Hepatocyte (in vitro differentiated cells): ENCODE measurements at regions not wholly inside any gene's neighbourhood (a gene's known extent, or its start where the extent isn't known, plus 50 kb on each side); places are given as distances from the start of the nearest gene placed in this dataset.

Experiments
- DNase-seq: peaks from one replicate; pipeline ENCODE4 v3.0.0-alpha.2; 2016; ENCODE audit warnings: low spot score
- H2AFZ ChIP-seq: fragments of 200-600 bp; sonication (generic); 2 replicates; pipeline ENCODE4 v1.6.0; 2016; ENCODE audit warnings: antibody characterized with exemption, mild to moderate bottlenecking
- H3K27ac ChIP-seq: fragments of 200-600 bp; sonication (generic); 2 replicates; pipeline ENCODE4 v1.5.1; 2016; ENCODE audit warnings: mild to moderate bottlenecking
- H3K27me3 ChIP-seq: fragments of 200-600 bp; sonication (generic); 2 replicates; pipeline ENCODE4 v1.6.1; 2016
- H3K36me3 ChIP-seq: fragments of 200-600 bp; sonication (generic); replicated peaks from 2 replicates; pipeline ENCODE4 v1.5.1; 2016; ENCODE audit warnings: low read depth; ENCODE audit not compliant: insufficient read depth
- H3K4me1 ChIP-seq: fragments of 200-600 bp; sonication (generic); 2 replicates; pipeline ENCODE4 v1.5.1; 2016; ENCODE audit warnings: mild to moderate bottlenecking, moderate library complexity; ENCODE audit not compliant: insufficient read depth
- H3K4me2 ChIP-seq: fragments of 200-600 bp; sonication (generic); 2 replicates; pipeline ENCODE4 v1.6.0; 2016
- H3K4me3 ChIP-seq: fragments of 200-600 bp; sonication (generic); 2 replicates; pipeline ENCODE4 v1.5.1; 2016; ENCODE audit warnings: mild to moderate bottlenecking
- H3K79me2 ChIP-seq: fragments of 200-600 bp; sonication (generic); 2 replicates; pipeline ENCODE4 v1.6.0; 2017; ENCODE audit warnings: mild to moderate bottlenecking
- H3K9me2 ChIP-seq: fragments of 200-600 bp; sonication (generic); replicated peaks from 2 replicates; pipeline ENCODE4 v1.6.0; 2017; ENCODE audit warnings: mild to moderate bottlenecking; ENCODE audit not compliant: insufficient read depth
- H3K9me3 ChIP-seq: fragments of 200-600 bp; sonication (generic); 2 replicates; pipeline ENCODE4 v1.5.1; 2016; ENCODE audit warnings: low read depth, mild to moderate bottlenecking
- H4K20me1 ChIP-seq: fragments of 200-600 bp; sonication (generic); 2 replicates; pipeline ENCODE4 v1.6.0; 2016; ENCODE audit warnings: mild to moderate bottlenecking; ENCODE audit not compliant: insufficient read depth, poor library complexity, severe bottlenecking
- EZH2 ChIP-seq: fragments of 200-600 bp; sonication (generic); IDR thresholded peaks from 2 replicates; pipeline ENCODE4 v1.6.1; 2016; ENCODE audit warnings: antibody characterized with exemption, mild to moderate bottlenecking, borderline replicate concordance
- EZH2phosphoT487 ChIP-seq: fragments of 200-600 bp; sonication (generic); IDR thresholded peaks from one replicate; pipeline ENCODE4 v1.6.1; 2018; ENCODE audit warnings: antibody characterized with exemption, mild to moderate bottlenecking, low read depth, moderate library complexity; ENCODE audit not compliant: unreplicated experiment, severe bottlenecking
- WGBS: methylation state at CpG from one replicate; pipeline ENCODE4 v1.1.6; 2016; ENCODE audit warnings: low lambda C conversion rate; ENCODE audit errors: missing lambda C conversion rate; 5-methylcytosine and 5-hydroxymethylcytosine counted together
- TF ChIP-seq, protein P1 (sequence below): fragments of 200-600 bp; sonication (generic); IDR thresholded peaks from 2 replicates; pipeline ENCODE4 v1.5.1; 2016; ENCODE audit warnings: antibody characterized with exemption, mild to moderate bottlenecking; ENCODE audit not compliant: poor library complexity

DNA sequence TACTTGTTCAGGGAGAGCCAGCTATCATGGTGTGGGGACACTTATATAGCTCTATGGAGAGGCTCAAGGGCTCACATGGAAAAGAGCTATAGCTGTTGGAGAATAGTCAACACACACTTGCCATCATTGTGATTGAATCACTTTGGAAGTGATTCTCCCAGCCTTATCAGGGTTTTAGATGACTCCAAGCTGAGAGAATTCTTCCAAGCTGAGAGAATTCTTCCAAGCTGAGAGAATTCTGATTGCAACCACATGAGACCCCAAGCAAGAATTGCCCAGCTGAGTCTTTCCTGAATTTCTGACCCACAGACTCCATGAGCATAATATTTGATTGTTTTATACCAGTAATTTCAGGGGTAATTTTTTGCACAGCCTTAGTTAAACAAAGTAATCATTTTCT lies 1318.3 kb upstream of the RAG2 start:
- Histone ChIP-seq H3K36me3 (no peaks in the 10 kb centered on the region), H3K9me3 (no peaks in the 10 kb centered on the region), H3K4me2 (no peak overlapping the region), H3K79me2 (no peaks in the 10 kb centered on the region), H4K20me1 (no peaks in the 10 kb centered on the region), H3K27me3 (no peaks in the 10 kb centered on the region), H3K4me3 (no peak overlapping the region), H3K4me1 (no peaks in the 10 kb centered on the region), H2AFZ (no peak overlapping the region), H3K27ac (no peak overlapping the region), H3K9me2 (no peaks in the 10 kb centered on the region)
- TF ChIP-seq, protein P1, sequence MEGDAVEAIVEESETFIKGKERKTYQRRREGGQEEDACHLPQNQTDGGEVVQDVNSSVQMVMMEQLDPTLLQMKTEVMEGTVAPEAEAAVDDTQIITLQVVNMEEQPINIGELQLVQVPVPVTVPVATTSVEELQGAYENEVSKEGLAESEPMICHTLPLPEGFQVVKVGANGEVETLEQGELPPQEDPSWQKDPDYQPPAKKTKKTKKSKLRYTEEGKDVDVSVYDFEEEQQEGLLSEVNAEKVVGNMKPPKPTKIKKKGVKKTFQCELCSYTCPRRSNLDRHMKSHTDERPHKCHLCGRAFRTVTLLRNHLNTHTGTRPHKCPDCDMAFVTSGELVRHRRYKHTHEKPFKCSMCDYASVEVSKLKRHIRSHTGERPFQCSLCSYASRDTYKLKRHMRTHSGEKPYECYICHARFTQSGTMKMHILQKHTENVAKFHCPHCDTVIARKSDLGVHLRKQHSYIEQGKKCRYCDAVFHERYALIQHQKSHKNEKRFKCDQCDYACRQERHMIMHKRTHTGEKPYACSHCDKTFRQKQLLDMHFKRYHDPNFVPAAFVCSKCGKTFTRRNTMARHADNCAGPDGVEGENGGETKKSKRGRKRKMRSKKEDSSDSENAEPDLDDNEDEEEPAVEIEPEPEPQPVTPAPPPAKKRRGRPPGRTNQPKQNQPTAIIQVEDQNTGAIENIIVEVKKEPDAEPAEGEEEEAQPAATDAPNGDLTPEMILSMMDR, result no peak
- TF ChIP-seq EZH2, result no peak
- TF ChIP-seq EZH2phosphoT487, result no peak
- DNase-seq, result no peak

DNA sequence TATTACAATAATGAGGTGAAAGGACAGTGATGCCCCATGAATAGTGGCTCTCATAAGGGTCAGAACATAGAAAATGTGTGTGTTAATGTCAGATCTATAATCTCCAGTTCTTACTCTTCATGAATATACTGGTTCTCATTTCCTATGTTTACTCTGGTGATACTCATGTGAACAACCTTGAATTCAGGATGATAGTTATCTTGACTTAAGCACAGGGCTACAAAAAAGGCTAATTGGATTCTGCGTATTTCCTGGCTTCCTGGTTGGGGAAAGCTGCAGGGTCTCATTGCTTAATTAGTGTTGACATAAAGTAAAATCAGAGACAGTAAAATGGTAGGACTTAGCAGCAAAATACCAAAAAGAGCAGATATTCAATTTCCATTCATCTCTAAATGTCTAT lies 1316.8 kb upstream of the RAG2 start:
- no peaks in the 10 kb centered on the region for H3K9me2 ChIP-seq
- TF ChIP-seq EZH2phosphoT487 (no peak), EZH2 (no peak)
- TF ChIP-seq, protein P1, result no peak
- H3K4me1 ChIP-seq, result no peaks in the 10 kb centered on the region
- H2AFZ ChIP-seq, result no peak overlapping the region
- H3K4me3 ChIP-seq, result no peak overlapping the region
- H3K27me3 ChIP-seq, result no peaks in the 10 kb centered on the region
- no peaks in the 10 kb centered on the region for H3K36me3 ChIP-seq
- 79% methylated on average over 1 of the region's 1 CpG for WGBS
- no peak overlapping the region for H3K27ac ChIP-seq
- no peak for DNase-seq
- no peaks in the 10 kb centered on the region for H3K79me2 ChIP-seq
- no peak overlapping the region for H3K4me2 ChIP-seq
- H4K20me1 ChIP-seq, result no peaks in the 10 kb centered on the region
- H3K9me3 ChIP-seq, result no peaks in the 10 kb centered on the region

DNA sequence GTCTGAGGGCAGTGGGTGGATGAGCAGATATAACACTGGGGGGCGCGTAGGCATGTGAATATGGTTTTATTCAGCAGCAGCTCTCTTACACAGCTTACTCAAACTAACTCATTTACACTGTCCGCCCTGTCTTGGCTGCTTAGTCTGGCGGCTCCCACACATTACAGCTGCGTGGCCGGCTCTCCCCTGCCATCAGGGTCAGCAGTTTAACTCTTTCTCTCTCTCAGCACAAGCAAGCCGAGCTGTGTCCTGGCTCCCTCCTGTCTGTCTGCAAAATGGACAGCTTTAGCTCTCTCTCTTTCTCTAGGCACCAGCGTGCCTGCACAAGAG lies 1310.1 kb upstream of the RAG2 start:
- no peak for DNase-seq
- Histone ChIP-seq H3K36me3 (no peaks in the 10 kb centered on the region), H3K9me2 (no peaks in the 10 kb centered on the region), H3K4me2 (no peak overlapping the region), H3K4me1 (no peaks in the 10 kb centered on the region), H2AFZ (no peak overlapping the region), H4K20me1 (no peaks in the 10 kb centered on the region), H3K27ac (no peak overlapping the region), H3K27me3 (no peaks in the 10 kb centered on the region), H3K79me2 (no peaks in the 10 kb centered on the region), H3K9me3 (no peaks in the 10 kb centered on the region), H3K4me3 (no peak overlapping the region)
- 84% methylated on average over 8 of the region's 8 CpGs for WGBS
- TF ChIP-seq, protein P1, result no peak
- no peak for TF ChIP-seq EZH2
- TF ChIP-seq EZH2phosphoT487, result no peak

DNA sequence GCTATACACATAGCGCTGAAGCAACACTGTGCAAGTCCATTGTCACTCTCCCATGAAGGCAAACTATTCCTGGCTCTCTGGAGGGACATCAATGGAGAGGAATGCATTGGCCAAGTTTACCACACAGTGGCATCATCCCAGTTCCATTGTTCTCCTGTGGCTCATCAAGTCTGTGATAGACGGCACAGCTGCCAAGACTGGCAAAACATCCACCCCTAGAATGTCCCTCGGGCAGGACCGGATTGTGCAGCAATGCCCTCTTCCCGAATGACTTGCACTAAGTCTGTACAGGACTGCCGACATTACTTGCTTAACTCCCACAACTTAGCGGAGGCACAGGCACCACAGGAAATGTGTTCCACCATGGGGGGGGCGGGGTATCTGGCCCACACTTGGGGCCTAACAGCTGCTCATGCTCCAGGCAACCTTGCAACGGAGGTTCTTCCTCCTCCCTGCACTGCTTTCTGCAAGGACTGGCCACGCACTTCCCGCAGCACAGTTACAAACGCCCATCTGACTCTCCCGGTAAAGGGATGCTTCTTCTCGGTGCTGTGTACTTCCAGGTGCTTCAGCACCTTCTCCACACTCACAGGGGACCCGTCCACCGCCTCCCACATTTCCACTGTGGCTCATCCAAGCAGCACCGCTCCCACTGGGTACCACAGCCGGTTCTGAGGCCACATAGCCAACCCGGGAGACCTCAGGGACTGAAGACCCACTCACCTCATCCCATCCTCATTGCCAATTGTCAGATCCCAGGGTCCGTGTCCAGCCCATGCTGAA lies 1309.6 kb upstream of the RAG2 start:
- Histone ChIP-seq H3K79me2 (no peaks in the 10 kb centered on the region), H3K27me3 (no peaks in the 10 kb centered on the region), H3K4me1 (no peaks in the 10 kb centered on the region), H3K9me2 (no peaks in the 10 kb centered on the region), H3K27ac (no peak overlapping the region), H3K36me3 (no peaks in the 10 kb centered on the region), H3K9me3 (no peaks in the 10 kb centered on the region), H2AFZ (no peak overlapping the region), H3K4me3 (no peak overlapping the region), H4K20me1 (no peaks in the 10 kb centered on the region), H3K4me2 (no peak overlapping the region)
- TF ChIP-seq EZH2 (no peak), EZH2phosphoT487 (no peak)
- TF ChIP-seq, protein P1, result no peak
- 90% methylated on average over 20 of the region's 20 CpGs for WGBS
- no peak for DNase-seq
